HG02885 (cell line): ENCODE measurements at regions not wholly inside any gene's neighbourhood (a gene's known extent, or its start where the extent isn't known, plus 50 kb on each side); places are given as distances from the start of the nearest gene placed in this dataset.

Experiments
- ATAC-seq: cut with Tn5 transposase; IDR thresholded peaks from one replicate; pipeline ENCODE4 v1.9.1; 2021; ENCODE audit warnings: mild to moderate bottlenecking; ENCODE audit not compliant: unreplicated experiment, poor library complexity

DNA sequence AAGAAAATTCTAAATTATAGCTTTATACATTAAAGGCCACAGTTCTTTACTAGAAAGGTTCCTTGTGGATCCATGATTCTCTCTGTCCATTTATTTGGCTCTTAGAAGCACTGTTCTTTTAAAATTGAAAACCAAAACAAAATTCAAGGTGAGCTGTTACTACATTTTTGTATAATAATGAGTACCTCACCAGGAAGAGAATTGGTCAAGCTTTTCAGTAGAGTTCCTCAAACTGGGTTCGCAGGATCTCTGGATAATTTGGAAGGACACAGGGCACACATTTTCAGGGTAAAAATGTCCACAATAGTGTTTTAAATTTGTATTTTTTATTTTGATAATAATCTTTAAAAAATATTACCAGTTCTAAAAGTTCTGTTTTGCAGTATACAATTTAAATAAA, 93.0 kb downstream of the PPP1R3A start:
- ATAC-seq = no peak

DNA sequence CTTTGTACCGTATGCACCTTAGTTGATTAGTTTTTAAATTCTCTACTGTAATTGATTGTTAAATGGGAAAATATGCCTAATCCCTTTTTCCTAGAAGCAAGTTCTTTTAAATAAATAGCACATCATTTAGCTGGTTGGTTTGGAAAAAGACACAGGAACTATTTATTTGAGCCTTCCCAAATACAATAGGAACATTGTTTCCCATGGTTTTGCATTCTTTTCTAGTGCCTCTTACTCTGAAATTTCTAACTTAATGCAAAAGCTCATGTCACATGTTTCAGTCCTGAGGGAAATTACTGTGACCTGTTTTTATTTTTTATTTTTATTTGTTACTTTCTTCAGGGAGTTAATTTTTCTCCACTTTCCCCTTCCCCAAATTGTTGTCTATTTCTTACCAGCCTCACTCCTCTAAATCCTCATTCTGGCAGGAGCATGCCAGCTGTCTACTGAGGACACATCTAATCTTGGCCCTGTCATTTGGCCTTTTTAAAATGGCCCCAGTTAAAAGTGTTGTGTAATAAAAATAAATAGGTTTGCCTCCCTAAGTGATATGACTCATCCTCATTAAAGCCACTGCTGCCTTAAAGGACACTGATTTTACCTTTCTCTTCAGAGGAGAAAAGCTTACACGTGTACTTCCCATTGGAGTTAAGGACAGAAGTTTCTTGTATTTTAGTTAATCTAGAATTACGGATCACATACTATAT, 94.5 kb downstream of the PPP1R3A start:
- no peak for ATAC-seq

GRCh38 chr7:113819474-113819873, 99.3 kb downstream of the PPP1R3A start:
- no peak for ATAC-seq

GRCh38 chr7:113816639-113817038, 102.2 kb downstream of the PPP1R3A start:
- ATAC-seq = no peak

DNA sequence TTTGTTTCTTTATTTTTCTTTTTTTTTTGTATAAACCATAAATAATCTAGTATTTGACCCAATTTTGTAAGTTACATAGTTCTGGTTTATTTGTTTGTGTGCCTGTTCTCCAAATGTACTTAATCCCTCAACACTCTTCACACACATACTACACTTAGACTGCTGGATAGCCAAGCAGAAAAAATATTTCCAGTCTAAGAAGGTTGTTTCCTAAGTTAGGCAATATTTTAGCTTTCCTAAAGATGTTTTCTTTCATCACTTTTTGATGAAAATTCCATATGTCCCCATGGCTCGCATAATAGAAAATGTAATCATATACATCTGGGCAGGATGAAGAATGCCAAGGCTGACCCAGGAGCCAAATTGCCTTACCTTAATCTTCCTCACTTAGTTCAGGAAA, 105.3 kb downstream of the PPP1R3A start:
- no peak for ATAC-seq

DNA sequence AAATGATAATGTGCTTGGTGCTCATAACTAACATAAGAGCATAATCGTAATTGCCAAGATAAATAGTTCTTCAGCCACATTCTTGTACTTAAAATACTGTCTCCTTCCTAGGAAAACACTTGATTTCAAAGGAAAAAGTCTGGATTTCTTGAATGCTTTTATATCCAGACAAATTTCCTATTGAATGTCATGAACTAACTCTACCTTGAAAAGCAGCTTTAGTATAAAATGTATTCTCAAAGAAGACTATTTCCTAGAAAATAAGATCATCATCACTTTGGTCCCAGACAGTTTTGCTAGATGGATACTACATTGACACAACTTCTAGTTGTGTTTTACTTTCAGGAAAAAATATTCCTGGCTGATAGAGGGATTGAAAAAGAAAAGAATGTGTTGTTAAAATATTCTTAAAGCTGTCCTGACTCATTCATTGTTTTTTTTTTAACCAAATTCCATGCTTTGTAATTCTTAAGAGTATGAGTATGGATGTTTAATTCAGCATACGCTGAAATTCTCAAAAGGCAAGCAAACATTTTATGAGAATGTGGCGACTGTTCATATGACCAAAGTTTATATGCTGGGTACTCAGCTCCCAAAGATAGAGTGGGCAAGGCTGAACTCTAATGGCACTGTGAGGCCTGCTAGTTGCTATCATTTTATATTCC, 106.1 kb downstream of the PPP1R3A start:
- ATAC-seq = no peak

DNA sequence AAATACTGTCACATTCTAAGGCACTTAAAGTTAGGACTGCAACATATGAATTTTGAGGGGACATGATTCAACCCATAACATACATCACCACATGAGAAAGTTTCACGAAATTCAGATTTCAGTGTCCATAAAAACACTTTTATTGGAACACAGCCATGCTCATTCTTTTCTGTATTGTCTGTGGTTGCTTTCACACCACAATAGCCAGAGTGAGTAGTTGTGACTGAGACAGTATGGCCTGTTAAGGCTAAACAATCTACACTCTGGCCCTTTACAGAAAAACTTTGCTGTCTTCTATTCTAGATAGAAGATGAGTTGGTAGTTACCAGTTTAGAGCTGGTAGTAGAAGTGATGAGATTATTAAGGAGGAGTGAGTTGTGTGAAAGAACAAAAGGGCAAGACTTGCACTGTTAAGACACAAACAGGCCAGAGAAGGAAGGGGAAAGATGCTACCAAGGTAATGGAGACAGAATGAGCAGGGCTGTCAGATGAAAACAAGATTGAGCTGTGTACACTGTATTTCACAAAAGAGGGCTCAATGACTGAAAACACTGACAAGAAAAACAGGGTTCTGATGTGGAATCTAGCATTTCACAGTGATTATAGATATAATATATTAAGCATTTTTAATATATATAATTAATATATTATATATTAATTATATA, 108.6 kb downstream of the PPP1R3A start:
- no peak for ATAC-seq

GRCh38 chr7:113809581-113809980, 109.2 kb downstream of the PPP1R3A start:
- ATAC-seq = no peak

GRCh38 chr7:113806633-113807327, 112.0 kb downstream of the PPP1R3A start:
- no peak for ATAC-seq

- ATAC-seq = no peak
Observed at GRCh38 chr7:113805976-113806375, 112.8 kb downstream of the PPP1R3A start.

DNA sequence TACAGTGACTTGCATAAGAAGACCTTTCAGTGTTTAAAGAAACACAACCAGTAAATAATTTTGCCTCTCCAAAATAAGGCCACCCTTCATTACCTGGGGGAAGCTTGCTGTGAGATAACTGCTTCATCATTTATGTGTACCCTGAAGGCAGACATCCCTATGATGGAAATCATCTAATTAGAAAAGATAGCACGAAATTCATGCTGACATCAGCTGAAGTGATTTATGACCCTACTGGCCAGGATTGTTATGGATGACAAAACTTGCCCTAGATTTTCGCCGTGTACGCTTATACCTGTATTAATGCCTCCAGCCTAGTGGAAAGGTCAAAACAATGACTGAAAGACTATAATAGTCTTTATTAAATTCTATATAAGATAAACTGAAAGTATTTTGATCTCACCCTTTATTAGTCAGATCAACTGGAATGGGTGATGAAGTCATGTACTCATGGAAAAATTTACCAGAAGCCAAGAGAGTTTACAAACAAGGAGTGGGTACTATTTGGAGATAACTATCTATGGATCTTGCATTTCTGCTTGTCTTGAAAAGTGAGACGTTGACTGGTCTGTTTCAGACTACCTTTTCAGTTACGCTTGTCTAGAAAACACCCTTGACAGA, 114.2 kb downstream of the PPP1R3A start:
- ATAC-seq = no peak

DNA sequence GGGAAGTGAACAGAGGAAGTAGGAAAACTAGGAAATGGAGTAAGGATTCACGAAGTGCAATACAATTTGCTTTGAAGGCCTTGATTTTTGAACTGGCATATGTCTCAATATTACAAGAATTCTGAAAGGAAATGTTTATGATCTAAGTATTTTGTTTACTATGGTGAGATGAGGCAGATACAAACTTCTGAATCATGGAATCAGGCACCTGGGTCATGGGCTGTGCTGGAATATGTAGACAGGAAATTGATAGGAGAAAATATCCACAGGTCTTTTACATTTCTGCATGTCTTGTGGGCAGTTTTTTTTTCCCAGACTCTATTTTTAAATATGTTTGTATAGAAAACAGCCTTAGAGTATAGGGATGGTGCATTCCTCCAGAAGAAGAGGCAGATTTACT, 117.1 kb downstream of the PPP1R3A start:
- no peak for ATAC-seq

GRCh38 chr7:113800826-113801225, 118.0 kb downstream of the PPP1R3A start:
- ATAC-seq = no peak

- peak; percentile 80 for ATAC-seq
Observed at GRCh38 chr7:113799896-113800295, 118.9 kb downstream of the PPP1R3A start.

- ATAC-seq = no peak
Observed at GRCh38 chr7:113797420-113798010, 121.3 kb downstream of the PPP1R3A start.

DNA sequence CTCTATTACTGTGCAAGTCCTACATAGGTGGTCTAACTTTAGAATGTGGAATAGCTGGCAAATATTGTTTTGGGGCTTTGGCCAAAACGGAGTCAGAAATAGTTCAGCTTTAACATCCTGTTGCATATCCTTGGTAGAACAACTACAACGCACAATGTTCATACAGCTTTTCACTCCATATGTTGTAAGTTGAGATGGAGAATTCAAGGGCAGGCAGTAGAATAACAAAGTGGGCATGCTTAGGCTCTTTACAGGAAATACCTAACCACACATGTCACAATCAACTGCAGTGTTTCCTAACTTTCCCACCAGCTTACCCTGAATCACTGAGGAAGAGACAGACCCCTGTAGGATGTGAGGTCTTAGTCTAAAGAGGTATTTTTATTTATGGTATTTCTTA, 122.3 kb downstream of the PPP1R3A start:
- no peak for ATAC-seq

- ATAC-seq = no peak
Observed at GRCh38 chr7:113794573-113794972, 124.2 kb downstream of the PPP1R3A start.

- ATAC-seq = no peak
Observed at GRCh38 chr7:113793171-113793570, 125.6 kb downstream of the PPP1R3A start.

- ATAC-seq = no peak
Observed at GRCh38 chr7:113790025-113790424, 128.8 kb downstream of the PPP1R3A start.

DNA sequence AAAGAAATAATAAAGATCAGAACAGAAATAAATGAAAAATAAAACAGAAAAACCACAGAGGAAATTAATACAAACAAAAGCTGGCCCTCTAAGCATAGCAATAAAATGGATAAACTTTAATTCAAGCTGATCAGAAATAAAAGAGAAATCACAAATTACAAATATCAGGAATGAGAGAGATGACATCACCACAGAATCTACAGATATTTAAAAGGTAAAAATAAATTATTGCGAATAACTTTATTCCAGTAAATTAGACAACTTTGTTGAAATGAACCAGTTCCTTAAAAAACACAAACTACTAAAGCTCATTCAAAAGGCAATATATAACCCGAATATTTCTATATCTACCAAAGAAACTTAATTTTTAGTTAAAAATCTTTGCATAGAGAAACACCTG, 131.7 kb downstream of the PPP1R3A start:
- no peak for ATAC-seq
